Gastrocnemius medialis (tissue), 4 donors: ENCODE measurements at regions not wholly inside any gene's neighbourhood (a gene's known extent, or its start where the extent isn't known, plus 50 kb on each side); places are given as distances from the start of the nearest gene placed in this dataset.

Experiments used
- ATAC-seq, 2 donors: fragments of 150-250 bp; one replicate each; pipeline ENCODE4 v1.9.1; 2016
- DNase-seq, 2 donors: peaks; one replicate each; pipeline ENCODE4 v3.0.0-alpha.2; 2019
- H3K27ac ChIP-seq, 4 donors: fragments of 200-600 bp; sonication (generic); 1 replicate in 1 of 4; 2 replicates in 3 of 4; pipeline ENCODE4 v1.5.1; 2016 to 2018; ENCODE audit warnings: mild to moderate bottlenecking in 2 of 4, moderate library complexity in 1 of 4
- H3K27me3 ChIP-seq, 3 donors: fragments of 200-600 bp; sonication (generic) in 2 of 3; 1 replicate in 1 of 3; 2 replicates in 2 of 3; pipeline versions ENCODE4 v1.5.1 to v1.6.0; 2016 to 2019; ENCODE audit warnings: mild to moderate bottlenecking in 1 of 3, moderate library complexity in 1 of 3
- H3K36me3 ChIP-seq, 2 donors: fragments of 200-600 bp; sonication (generic) in 1 of 2; one replicate each; pipeline ENCODE4 v1.5.1; 2017 to 2018
- H3K4me1 ChIP-seq, 2 donors: fragments of 200-600 bp; sonication (generic) in 1 of 2; one replicate each; pipeline ENCODE4 v1.5.1; 2016 to 2017; ENCODE audit warnings: mild to moderate bottlenecking in 2 of 2
- H3K4me3 ChIP-seq, 4 donors: fragments of 200-600 bp; sonication (generic) in 3 of 4; 1 replicate in 1 of 4; 2 replicates in 3 of 4; pipeline ENCODE4 v1.5.1; 2016 to 2019; ENCODE audit warnings: mild to moderate bottlenecking in 2 of 4
- H3K9me3 ChIP-seq, 3 donors: fragments of 200-600 bp; sonication (generic) in 2 of 3; 1 replicate in 1 of 3; 2 replicates in 2 of 3; pipeline ENCODE4 v1.5.1; 2016 to 2019
- CTCF ChIP-seq, 5 experiments: fragments of 450-650 bp in 3 of 5; fragments of 200-600 bp in 2 of 5; sonication (generic) in 2 of 5; IDR thresholded peaks in 4 of 5; conservative IDR thresholded peaks in 1 of 5; 1 replicate in 4 of 5; 2 replicates in 1 of 5; pipeline ENCODE4 v1.5.1; 2016 to 2019; ENCODE audit warnings: antibody characterized with exemption in 5 of 5, mild to moderate bottlenecking in 3 of 5, moderate library complexity in 3 of 5
- POLR2A ChIP-seq, 2 donors: fragments of 450-650 bp; IDR thresholded peaks; one replicate each; pipeline ENCODE4 v1.6.1; 2017; ENCODE audit warnings: antibody characterized with exemption in 2 of 2, mild to moderate bottlenecking in 2 of 2, moderate library complexity in 2 of 2
- in situ Hi-C, 4 donors: fragments of 200-750 bp; cut with MboI; loops; one replicate each; pipeline versions ENCODE4 v1.15.0 to v1.8.0; 2017; ENCODE audit warnings: low sequenced_read_pairs in 4 of 4
- intact Hi-C: fragments of 100-400 bp; cut with DNase I; formaldehyde crosslinking; loops from one replicate; pipeline ENCODE4 v1.15.1; 2023; ENCODE audit warnings: low total_unique reads

GRCh38 chr4:22091352-22091717 is 142.8 kb upstream of the KCNIP4 start:
- no peak overlapping the region for H3K4me3 ChIP-seq
- DNase-seq (no peak), ATAC-seq (no peak)
- in situ Hi-C loops (no loop called here), intact Hi-C loops (no loop called here)
- H3K36me3 ChIP-seq: no peaks in the 10 kb centered on the region
- TF ChIP-seq CTCF (IDR thresholded peaks at IDR 0.05 in 4 of 5, conservative IDR thresholded peaks at IDR 0.05 in 1 of 5) (no peak), POLR2A (IDR thresholded peaks at IDR 0.05) (no peak)
- no peak overlapping the region for H3K27ac ChIP-seq
- H3K4me1 ChIP-seq: no peaks in the 10 kb centered on the region
- H3K9me3 ChIP-seq: no peaks in the 10 kb centered on the region
- H3K27me3 ChIP-seq: no peaks in the 10 kb centered on the region

- no peaks in the 10 kb centered on the region for H3K36me3 ChIP-seq
These were observed 142.2 kb upstream of the KCNIP4 start for GRCh38 chr4:22090661-22091351.

GRCh38 chr4:22077571-22077970 is 129.0 kb upstream of the KCNIP4 start:
- no peaks in the 10 kb centered on the region for H3K4me1 ChIP-seq
- TF ChIP-seq POLR2A (IDR thresholded peaks at IDR 0.05) (no peak), CTCF (IDR thresholded peaks at IDR 0.05 in 4 of 5, conservative IDR thresholded peaks at IDR 0.05 in 1 of 5) (no peak)
- DNase-seq (no peak), ATAC-seq (no peak)
- in situ Hi-C loops (no loop called here), intact Hi-C loops (no loop called here)
- no peaks in the 10 kb centered on the region for H3K36me3 ChIP-seq
- H3K27me3 ChIP-seq: no peaks in the 10 kb centered on the region
- no peak overlapping the region for H3K27ac ChIP-seq
- H3K4me3 ChIP-seq: no peak overlapping the region
- no peaks in the 10 kb centered on the region for H3K9me3 ChIP-seq

More at GRCh38 chr4:22090661-22091351, 142.2 kb upstream of the KCNIP4 start:
- Histone ChIP-seq H3K4me1 (no peaks in the 10 kb centered on the region), H3K9me3 (no peaks in the 10 kb centered on the region), H3K4me3 (no peak overlapping the region), H3K27me3 (no peaks in the 10 kb centered on the region), H3K27ac (no peak overlapping the region)
- in situ Hi-C loops (no loop called here), intact Hi-C loops (no loop called here)
- DNase-seq: no peak
- TF ChIP-seq CTCF (IDR thresholded peaks at IDR 0.05 in 4 of 5, conservative IDR thresholded peaks at IDR 0.05 in 1 of 5): no peak
- TF ChIP-seq POLR2A (IDR thresholded peaks at IDR 0.05): no peak
- no peak for ATAC-seq

GRCh38 chr4:22072726-22073125 is 124.2 kb upstream of the KCNIP4 start:
- Histone ChIP-seq H3K4me3 (no peak overlapping the region), H3K4me1 (no peaks in the 10 kb centered on the region), H3K27ac (no peak overlapping the region), H3K36me3 (no peaks in the 10 kb centered on the region), H3K9me3 (no peaks in the 10 kb centered on the region), H3K27me3 (no peaks in the 10 kb centered on the region)
- TF ChIP-seq POLR2A (IDR thresholded peaks at IDR 0.05) (no peak), CTCF (IDR thresholded peaks at IDR 0.05 in 4 of 5, conservative IDR thresholded peaks at IDR 0.05 in 1 of 5) (no peak)
- no peak for ATAC-seq
- intact Hi-C loops (no loop called here), in situ Hi-C loops (no loop called here)
- no peak for DNase-seq

- intact Hi-C loops: no loop called here
- in situ Hi-C loops: no loop called here
- H3K9me3 ChIP-seq: no peaks in the 10 kb centered on the region
- no peaks in the 10 kb centered on the region for H3K27me3 ChIP-seq
- H3K4me3 ChIP-seq: no peak overlapping the region
- H3K4me1 ChIP-seq: no peaks in the 10 kb centered on the region
- H3K27ac ChIP-seq: no peak overlapping the region
- DNase-seq (no peak), ATAC-seq (no peak)
- no peaks in the 10 kb centered on the region for H3K36me3 ChIP-seq
- no peak for TF ChIP-seq CTCF (IDR thresholded peaks at IDR 0.05 in 4 of 5, conservative IDR thresholded peaks at IDR 0.05 in 1 of 5)
- no peak for TF ChIP-seq POLR2A (IDR thresholded peaks at IDR 0.05)
These were observed 123.7 kb upstream of the KCNIP4 start for GRCh38 chr4:22072240-22072639.
